ENCODE measurements at regions not wholly inside any gene's neighbourhood (a gene's known extent, or its start where the extent isn't known, plus 50 kb on each side); places are given as distances from the start of the nearest gene placed in this dataset.

GRCh38 chr13:74064805-74065312, 69.3 kb downstream of the KLF12 start:
- no peak for TF ChIP-seq TAF1 (IDR thresholded peaks at IDR 0.05; ENCODE audit: borderline replicate concordance, insufficient read depth, low read length)
- TF ChIP-seq, protein P1, sequence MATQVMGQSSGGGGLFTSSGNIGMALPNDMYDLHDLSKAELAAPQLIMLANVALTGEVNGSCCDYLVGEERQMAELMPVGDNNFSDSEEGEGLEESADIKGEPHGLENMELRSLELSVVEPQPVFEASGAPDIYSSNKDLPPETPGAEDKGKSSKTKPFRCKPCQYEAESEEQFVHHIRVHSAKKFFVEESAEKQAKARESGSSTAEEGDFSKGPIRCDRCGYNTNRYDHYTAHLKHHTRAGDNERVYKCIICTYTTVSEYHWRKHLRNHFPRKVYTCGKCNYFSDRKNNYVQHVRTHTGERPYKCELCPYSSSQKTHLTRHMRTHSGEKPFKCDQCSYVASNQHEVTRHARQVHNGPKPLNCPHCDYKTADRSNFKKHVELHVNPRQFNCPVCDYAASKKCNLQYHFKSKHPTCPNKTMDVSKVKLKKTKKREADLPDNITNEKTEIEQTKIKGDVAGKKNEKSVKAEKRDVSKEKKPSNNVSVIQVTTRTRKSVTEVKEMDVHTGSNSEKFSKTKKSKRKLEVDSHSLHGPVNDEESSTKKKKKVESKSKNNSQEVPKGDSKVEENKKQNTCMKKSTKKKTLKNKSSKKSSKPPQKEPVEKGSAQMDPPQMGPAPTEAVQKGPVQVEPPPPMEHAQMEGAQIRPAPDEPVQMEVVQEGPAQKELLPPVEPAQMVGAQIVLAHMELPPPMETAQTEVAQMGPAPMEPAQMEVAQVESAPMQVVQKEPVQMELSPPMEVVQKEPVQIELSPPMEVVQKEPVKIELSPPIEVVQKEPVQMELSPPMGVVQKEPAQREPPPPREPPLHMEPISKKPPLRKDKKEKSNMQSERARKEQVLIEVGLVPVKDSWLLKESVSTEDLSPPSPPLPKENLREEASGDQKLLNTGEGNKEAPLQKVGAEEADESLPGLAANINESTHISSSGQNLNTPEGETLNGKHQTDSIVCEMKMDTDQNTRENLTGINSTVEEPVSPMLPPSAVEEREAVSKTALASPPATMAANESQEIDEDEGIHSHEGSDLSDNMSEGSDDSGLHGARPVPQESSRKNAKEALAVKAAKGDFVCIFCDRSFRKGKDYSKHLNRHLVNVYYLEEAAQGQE (IDR thresholded peaks at IDR 0.05; ENCODE audit: insufficient read depth in 1 of 2, low read depth in 2 of 2, low read length in 2 of 2), result no peak
- TF ChIP-seq POLR2AphosphoS5 (IDR thresholded peaks at IDR 0.05; ENCODE audit: low read depth, low read length), result no peak

Data from PFSK-1 (cell line).